ENCODE measurements at regions not wholly inside any gene's neighbourhood (a gene's known extent, or its start where the extent isn't known, plus 50 kb on each side); places are given as distances from the start of the nearest gene placed in this dataset.

DNA sequence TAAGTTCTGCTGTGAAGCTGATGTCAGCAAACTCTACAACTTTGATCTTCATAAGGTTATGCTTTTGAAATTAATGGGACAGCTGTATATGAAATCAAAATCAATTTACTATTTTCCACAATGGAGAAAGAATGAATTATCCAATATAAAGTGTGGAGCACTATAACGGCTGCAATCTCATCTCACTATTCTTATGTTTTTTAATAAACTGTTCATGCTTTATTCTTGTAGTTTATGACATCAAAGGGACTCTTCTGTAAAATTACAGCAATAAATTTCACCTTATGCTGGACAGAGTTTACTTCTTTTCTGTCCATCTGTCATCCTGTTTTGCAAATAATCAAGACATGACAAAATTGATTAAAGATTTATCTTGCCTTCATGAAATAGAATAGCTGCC is 192.5 kb downstream of the TECRL start:
- DNase-seq (ENCODE audit: insufficient read length, low spot score) = no peak
- TF ChIP-seq POLR2A (IDR thresholded peaks at IDR 0.05; ENCODE audit: low read depth, low read length) = no peak
- no peak for TF ChIP-seq POU2F2 (IDR thresholded peaks at IDR 0.05; ENCODE audit: low read depth, low read length)
- no peak for TF ChIP-seq SPI1 (IDR thresholded peaks at IDR 0.05; ENCODE audit: low read depth, low read length)
- no peak for TF ChIP-seq TAF1 (IDR thresholded peaks at IDR 0.05; ENCODE audit: low read depth, low read length)
- no peak for TF ChIP-seq POLR2AphosphoS5 (IDR thresholded peaks at IDR 0.05; ENCODE audit: low read depth, low read length)
- TF ChIP-seq PAX5 (IDR thresholded peaks at IDR 0.05; ENCODE audit: insufficient read depth, low read length, severe bottlenecking) = no peak
- FAIRE-seq = no peak

GRCh38 chr4:64205376-64205775 is 203.9 kb downstream of the TECRL start:
- DNase-seq (ENCODE audit: insufficient read length, low spot score) = no peak
- TF ChIP-seq POLR2A (IDR thresholded peaks at IDR 0.05; ENCODE audit: low read depth, low read length) (no peak), POLR2AphosphoS5 (IDR thresholded peaks at IDR 0.05; ENCODE audit: low read depth, low read length) (no peak)
- FAIRE-seq = no peak

GRCh38 chr4:64200001-64200555 is 209.2 kb downstream of the TECRL start:
- DNase-seq (ENCODE audit: insufficient read length, low spot score) = no peak
- TF ChIP-seq TAF1 (IDR thresholded peaks at IDR 0.05; ENCODE audit: low read depth, low read length) (no peak), POU2F2 (IDR thresholded peaks at IDR 0.05; ENCODE audit: low read depth, low read length) (no peak), SPI1 (IDR thresholded peaks at IDR 0.05; ENCODE audit: low read depth, low read length) (no peak), POLR2A (IDR thresholded peaks at IDR 0.05; ENCODE audit: low read depth, low read length) (no peak), POLR2AphosphoS5 (IDR thresholded peaks at IDR 0.05; ENCODE audit: low read depth, low read length) (no peak), PAX5 (IDR thresholded peaks at IDR 0.05; ENCODE audit: insufficient read depth, low read length, severe bottlenecking) (no peak)
- FAIRE-seq = no peak

DNA sequence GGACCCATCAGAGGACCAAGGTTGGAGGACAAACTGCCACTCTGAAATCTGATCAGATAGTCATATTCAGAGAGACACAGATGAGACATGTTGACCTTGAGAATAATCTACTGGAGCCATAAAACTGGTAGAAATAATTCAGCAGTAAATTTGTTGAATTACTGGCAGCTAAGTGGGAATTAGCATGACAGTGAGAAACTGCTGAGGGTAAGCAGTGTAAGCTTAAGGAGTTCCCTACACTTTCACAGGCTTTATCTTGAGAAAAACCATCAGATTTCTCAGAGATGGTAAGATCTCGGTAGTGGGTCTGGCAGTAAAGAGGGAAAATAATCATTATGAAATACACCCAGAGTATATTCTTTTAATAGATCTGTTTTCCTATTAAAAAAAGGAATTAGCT is 213.7 kb downstream of the TECRL start:
- no peak for FAIRE-seq
- TF ChIP-seq SPI1 (IDR thresholded peaks at IDR 0.05; ENCODE audit: low read depth, low read length) (no peak), TAF1 (IDR thresholded peaks at IDR 0.05; ENCODE audit: low read depth, low read length) (no peak), POLR2A (IDR thresholded peaks at IDR 0.05; ENCODE audit: low read depth, low read length) (no peak), PAX5 (IDR thresholded peaks at IDR 0.05; ENCODE audit: insufficient read depth, low read length, severe bottlenecking) (no peak), POU2F2 (IDR thresholded peaks at IDR 0.05; ENCODE audit: low read depth, low read length) (no peak), POLR2AphosphoS5 (IDR thresholded peaks at IDR 0.05; ENCODE audit: low read depth, low read length) (no peak)
- DNase-seq (ENCODE audit: insufficient read length, low spot score) = no peak

DNA sequence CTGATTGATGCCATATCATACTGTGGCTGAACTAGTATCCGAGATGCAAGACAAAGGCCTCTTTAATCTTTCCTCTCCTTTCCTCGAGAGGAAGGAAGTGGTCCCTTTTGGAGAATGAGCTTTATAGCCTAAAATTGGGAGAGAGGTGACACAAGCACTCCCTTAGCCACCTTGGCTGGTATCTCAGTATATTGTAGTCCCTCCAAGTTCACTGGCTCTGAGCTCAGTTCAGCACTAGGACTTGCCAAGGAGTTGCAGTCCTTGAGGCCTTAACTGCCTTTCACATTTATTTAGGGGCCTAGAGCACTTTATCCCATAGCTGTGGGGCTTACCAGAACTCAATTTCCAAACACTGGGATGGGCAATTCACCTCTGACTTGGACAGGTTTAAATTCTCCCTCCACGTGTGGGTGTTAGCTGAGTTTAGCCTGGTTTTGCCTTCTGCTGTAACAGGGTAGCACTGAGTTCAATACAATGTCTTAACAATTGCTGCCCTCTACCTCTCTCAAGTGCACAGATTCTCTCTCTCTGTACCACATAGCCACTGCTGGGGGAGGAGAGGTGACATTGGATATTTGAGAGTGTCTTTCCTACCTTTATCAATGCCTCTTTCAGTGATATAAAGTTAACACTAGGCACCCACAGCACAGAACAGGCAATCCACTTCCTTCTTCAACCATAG is 216.4 kb downstream of the TECRL start:
- DNase-seq (ENCODE audit: insufficient read length, low spot score) = no peak
- no peak for FAIRE-seq
- TF ChIP-seq POU2F2 (IDR thresholded peaks at IDR 0.05; ENCODE audit: low read depth, low read length) (no peak), SPI1 (IDR thresholded peaks at IDR 0.05; ENCODE audit: low read depth, low read length) (no peak), PAX5 (IDR thresholded peaks at IDR 0.05; ENCODE audit: insufficient read depth, low read length, severe bottlenecking) (no peak), POLR2A (IDR thresholded peaks at IDR 0.05; ENCODE audit: low read depth, low read length) (no peak), POLR2AphosphoS5 (IDR thresholded peaks at IDR 0.05; ENCODE audit: low read depth, low read length) (no peak), TAF1 (IDR thresholded peaks at IDR 0.05; ENCODE audit: low read depth, low read length) (no peak)

GRCh38 chr4:64174247-64174882 is 234.9 kb downstream of the TECRL start:
- FAIRE-seq (no peak), DNase-seq (ENCODE audit: insufficient read length, low spot score) (no peak)
- TF ChIP-seq POLR2A (IDR thresholded peaks at IDR 0.05; ENCODE audit: low read depth, low read length) = no peak
- TF ChIP-seq POLR2AphosphoS5 (IDR thresholded peaks at IDR 0.05; ENCODE audit: low read depth, low read length) = no peak
- no peak for TF ChIP-seq POU2F2 (IDR thresholded peaks at IDR 0.05; ENCODE audit: low read depth, low read length)
- no peak for TF ChIP-seq TAF1 (IDR thresholded peaks at IDR 0.05; ENCODE audit: low read depth, low read length)
- no peak for TF ChIP-seq PAX5 (IDR thresholded peaks at IDR 0.05; ENCODE audit: insufficient read depth, low read length, severe bottlenecking)
- TF ChIP-seq SPI1 (IDR thresholded peaks at IDR 0.05; ENCODE audit: low read depth, low read length) = no peak

DNA sequence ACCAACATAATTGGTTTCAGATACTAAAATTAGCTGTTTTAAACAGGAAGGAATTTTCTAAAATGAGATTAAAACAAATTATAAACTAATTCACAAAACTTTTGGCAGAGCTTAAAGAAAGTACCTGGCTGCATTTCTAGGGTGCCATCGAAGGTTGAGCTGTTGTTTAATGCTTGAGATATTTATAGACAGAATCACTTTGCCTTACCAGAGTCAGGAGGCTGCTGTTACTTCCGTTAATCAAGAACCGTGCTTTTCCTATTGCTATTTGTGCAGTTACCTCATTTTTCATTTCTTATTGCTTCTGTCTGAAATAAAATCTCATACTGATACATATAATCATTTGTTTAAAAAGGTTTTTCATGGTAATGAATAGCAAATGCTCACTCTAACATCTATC is 242.9 kb downstream of the TECRL start:
- TF ChIP-seq POU2F2 (IDR thresholded peaks at IDR 0.05; ENCODE audit: low read depth, low read length) (no peak), TAF1 (IDR thresholded peaks at IDR 0.05; ENCODE audit: low read depth, low read length) (no peak), POLR2AphosphoS5 (IDR thresholded peaks at IDR 0.05; ENCODE audit: low read depth, low read length) (no peak), SPI1 (IDR thresholded peaks at IDR 0.05; ENCODE audit: low read depth, low read length) (no peak), POLR2A (IDR thresholded peaks at IDR 0.05; ENCODE audit: low read depth, low read length) (no peak), PAX5 (IDR thresholded peaks at IDR 0.05; ENCODE audit: insufficient read depth, low read length, severe bottlenecking) (no peak)
- DNase-seq (ENCODE audit: insufficient read length, low spot score) (no peak), FAIRE-seq (no peak)

- peak; percentile 93 for FAIRE-seq
- peak; percentile 5 for DNase-seq (ENCODE audit: insufficient read length, low spot score)
- TF ChIP-seq POLR2A (IDR thresholded peaks at IDR 0.05; ENCODE audit: low read depth, low read length) (no peak), POLR2AphosphoS5 (IDR thresholded peaks at IDR 0.05; ENCODE audit: low read depth, low read length) (no peak), TAF1 (IDR thresholded peaks at IDR 0.05; ENCODE audit: low read depth, low read length) (no peak), SPI1 (IDR thresholded peaks at IDR 0.05; ENCODE audit: low read depth, low read length) (no peak)
These were observed 250.5 kb downstream of the TECRL start for GRCh38 chr4:64158648-64159326.

GRCh38 chr4:64157397-64157796 is 251.9 kb downstream of the TECRL start:
- FAIRE-seq (no peak), DNase-seq (ENCODE audit: insufficient read length, low spot score) (no peak)
- TF ChIP-seq SPI1 (IDR thresholded peaks at IDR 0.05; ENCODE audit: low read depth, low read length) (peak; percentile 59), POU2F2 (IDR thresholded peaks at IDR 0.05; ENCODE audit: low read depth, low read length) (no peak), POLR2AphosphoS5 (IDR thresholded peaks at IDR 0.05; ENCODE audit: low read depth, low read length) (no peak)
